ENCODE measurements at regions not wholly inside any gene's neighbourhood (a gene's known extent, or its start where the extent isn't known, plus 50 kb on each side); places are given as distances from the start of the nearest gene placed in this dataset.
"Not testable (repeated sequence)": the region's sequence is repeated elsewhere in the genome, so short reads cannot be mapped to it uniquely, and the experiment has no call there.

GRCh38 chr13:78067290-78067689 lies 148.7 kb upstream of the EDNRB start:
- Mint-ChIP-seq H3K27ac (no peak overlapping the region), H3K27me3 (no peaks in the 10 kb centered on the region), H3K9me3 (peaks cover 1% of the 10 kb centered on the region), H3K36me3 (ENCODE audit: low read depth) (no peaks in the 10 kb centered on the region), H3K4me1 (ENCODE audit: low read depth) (peaks cover 7% of the 10 kb centered on the region), H3K4me3 (no peak overlapping the region)
- intact Hi-C loops (cut with micrococcal nuclease) = loop anchor here (10.0 kb wide), 1 partner anchor 112 kb away; no protein-coding TSS in a partner anchor

DNA sequence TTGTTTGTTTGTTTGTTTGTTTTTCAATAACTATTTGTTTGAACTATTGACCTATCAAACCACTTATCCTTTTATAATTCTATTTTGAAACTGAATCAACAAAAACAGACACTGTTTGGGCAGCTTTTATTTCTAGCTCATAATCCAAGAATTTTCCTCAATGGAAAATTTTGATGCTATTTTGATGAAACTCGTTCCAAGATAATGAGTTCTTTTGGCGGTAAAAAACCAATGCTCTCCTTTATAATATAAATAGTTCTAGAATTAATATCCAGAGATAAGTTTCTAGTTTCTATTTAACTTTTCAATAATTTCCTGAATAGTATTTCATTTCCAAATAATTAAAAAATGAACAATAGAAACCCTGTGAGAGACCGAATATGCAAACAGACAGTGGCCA lies 146.5 kb upstream of the EDNRB start:
- Mint-ChIP-seq H3K4me3 (no peak overlapping the region), H3K9me3 (peaks cover 4% of the 10 kb centered on the region), H3K27ac (no peak overlapping the region), H3K4me1 (ENCODE audit: low read depth) (no peaks in the 10 kb centered on the region), H3K36me3 (ENCODE audit: low read depth) (no peaks in the 10 kb centered on the region), H3K27me3 (no peaks in the 10 kb centered on the region)
- intact Hi-C loops (cut with micrococcal nuclease) = loop anchor here (10.0 kb wide), 1 partner anchor 110 kb away; no protein-coding TSS in a partner anchor

DNA sequence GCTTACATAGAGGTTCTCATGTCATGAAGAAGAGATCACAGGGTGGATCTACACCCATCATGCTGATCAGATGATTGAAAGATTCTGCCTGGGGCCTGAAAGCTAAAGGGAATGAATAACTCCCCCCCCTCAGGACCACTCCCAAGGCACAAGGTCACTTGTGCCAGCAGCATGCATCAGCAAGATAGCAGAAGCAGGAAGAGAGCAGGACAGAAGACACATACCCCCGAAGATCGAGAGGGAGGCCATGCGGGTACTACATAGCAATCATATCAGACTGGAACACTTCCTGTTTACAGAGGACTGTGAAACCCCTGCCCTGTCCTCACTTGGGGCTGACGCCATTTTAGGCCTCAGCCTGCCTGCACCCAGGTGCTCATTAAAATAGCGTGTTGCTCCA lies 143.2 kb upstream of the EDNRB start:
- Mint-ChIP-seq H3K36me3 (ENCODE audit: low read depth) (no peaks in the 10 kb centered on the region), H3K4me1 (ENCODE audit: low read depth) (no peaks in the 10 kb centered on the region), H3K9me3 (peaks cover 29% of the 10 kb centered on the region), H3K27ac (no peak overlapping the region), H3K4me3 (no peak overlapping the region), H3K27me3 (no peaks in the 10 kb centered on the region)
- intact Hi-C loops (cut with micrococcal nuclease) = loop anchor here (10.0 kb wide), 1 partner anchor 107 kb away; no protein-coding TSS in a partner anchor

- no peaks in the 10 kb centered on the region for H3K27me3 Mint-ChIP-seq
- no peaks in the 10 kb centered on the region for H3K4me1 Mint-ChIP-seq (ENCODE audit: low read depth)
- H3K27ac Mint-ChIP-seq = no peak overlapping the region
- intact Hi-C loops (cut with micrococcal nuclease) = loop anchor here (10.0 kb wide), 1 partner anchor 106 kb away; no protein-coding TSS in a partner anchor
- no peak overlapping the region for H3K4me3 Mint-ChIP-seq
- no peaks in the 10 kb centered on the region for H3K36me3 Mint-ChIP-seq (ENCODE audit: low read depth)
- peaks cover 38% of the 10 kb centered on the region for H3K9me3 Mint-ChIP-seq
Observed at GRCh38 chr13:78060966-78061365, 142.3 kb upstream of the EDNRB start.

GRCh38 chr13:78056865-78057264 lies 138.2 kb upstream of the EDNRB start:
- H3K4me3 Mint-ChIP-seq; H3K27me3 Mint-ChIP-seq; H3K36me3 Mint-ChIP-seq (ENCODE audit: low read depth); intact Hi-C loops (cut with micrococcal nuclease); H3K27ac Mint-ChIP-seq; H3K4me1 Mint-ChIP-seq (ENCODE audit: low read depth): not testable (repeated sequence)
- peaks cover 40% of the 10 kb centered on the region for H3K9me3 Mint-ChIP-seq

- intact Hi-C loops (cut with micrococcal nuclease) = no loop called here
- Mint-ChIP-seq H3K4me3 (no peak overlapping the region), H3K27me3 (no peaks in the 10 kb centered on the region), H3K4me1 (ENCODE audit: low read depth) (no peaks in the 10 kb centered on the region), H3K36me3 (ENCODE audit: low read depth) (no peaks in the 10 kb centered on the region), H3K27ac (no peak overlapping the region), H3K9me3 (peaks cover 26% of the 10 kb centered on the region)
Observed at GRCh38 chr13:78054157-78054556, 135.5 kb upstream of the EDNRB start.

DNA sequence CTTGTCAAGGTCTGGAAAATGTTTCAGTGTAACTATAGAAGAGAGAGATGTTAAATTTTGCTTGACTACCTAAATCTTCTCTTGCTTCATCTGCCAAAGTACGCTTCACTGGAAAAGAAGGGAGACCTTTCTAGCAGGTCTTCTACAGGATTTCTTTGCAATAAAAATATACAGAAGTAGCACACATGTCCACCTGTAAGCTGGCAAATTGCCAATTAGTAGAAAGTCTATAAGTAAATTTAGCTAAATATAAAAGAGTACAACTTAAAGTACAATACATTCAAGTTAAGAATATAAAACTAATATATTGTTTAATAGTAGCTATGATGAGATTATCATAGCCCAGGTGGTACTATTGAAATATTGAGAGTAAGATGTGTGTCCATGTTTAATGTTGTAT lies 128.5 kb upstream of the EDNRB start:
- Mint-ChIP-seq H3K9me3 (no peaks in the 10 kb centered on the region), H3K27ac (no peak overlapping the region), H3K4me1 (ENCODE audit: low read depth) (peaks cover 6% of the 10 kb centered on the region), H3K27me3 (no peaks in the 10 kb centered on the region), H3K4me3 (no peak overlapping the region), H3K36me3 (ENCODE audit: low read depth) (no peaks in the 10 kb centered on the region)
- intact Hi-C loops (cut with micrococcal nuclease) = no loop called here

DNA sequence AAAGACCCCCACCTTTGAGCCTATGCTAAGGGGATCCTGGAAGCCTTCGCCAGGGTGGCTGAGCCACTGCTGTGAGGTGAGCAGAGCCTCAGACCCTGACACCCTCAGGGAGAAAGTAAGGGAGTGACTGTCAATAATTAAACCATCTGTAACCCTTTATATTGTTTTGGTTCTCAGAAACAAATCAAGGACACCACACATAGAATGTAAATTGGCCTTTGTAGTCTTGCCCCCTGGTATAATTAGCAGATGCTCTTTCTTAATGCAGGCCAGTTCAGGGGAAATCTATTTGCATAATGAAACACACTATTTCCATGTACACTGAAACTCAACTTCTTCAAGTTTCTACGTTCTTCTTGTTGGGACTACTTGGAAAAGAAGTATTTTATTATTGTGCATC lies 127.7 kb upstream of the EDNRB start:
- Mint-ChIP-seq H3K36me3 (ENCODE audit: low read depth) (no peaks in the 10 kb centered on the region), H3K27me3 (no peaks in the 10 kb centered on the region), H3K4me3 (no peak overlapping the region), H3K4me1 (ENCODE audit: low read depth) (peaks cover 6% of the 10 kb centered on the region), H3K9me3 (no peaks in the 10 kb centered on the region), H3K27ac (no peak overlapping the region)
- intact Hi-C loops (cut with micrococcal nuclease) = no loop called here

- no peaks in the 10 kb centered on the region for H3K27me3 Mint-ChIP-seq
- H3K36me3 Mint-ChIP-seq (ENCODE audit: low read depth) = no peaks in the 10 kb centered on the region
- H3K4me3 Mint-ChIP-seq = no peak overlapping the region
Observed at GRCh38 chr13:78045916-78046315, 127.3 kb upstream of the EDNRB start.

GRCh38 chr13:78041366-78041765 lies 122.7 kb upstream of the EDNRB start:
- H3K36me3 Mint-ChIP-seq (ENCODE audit: low read depth); H3K4me1 Mint-ChIP-seq (ENCODE audit: low read depth); H3K27ac Mint-ChIP-seq; H3K27me3 Mint-ChIP-seq; H3K4me3 Mint-ChIP-seq; H3K9me3 Mint-ChIP-seq; intact Hi-C loops (cut with micrococcal nuclease): not testable (repeated sequence)

More at GRCh38 chr13:78045916-78046315, 127.3 kb upstream of the EDNRB start:
- H3K4me1 Mint-ChIP-seq (ENCODE audit: low read depth) = peaks cover 6% of the 10 kb centered on the region
- intact Hi-C loops (cut with micrococcal nuclease) = no loop called here
- no peak overlapping the region for H3K27ac Mint-ChIP-seq
- no peaks in the 10 kb centered on the region for H3K9me3 Mint-ChIP-seq

- intact Hi-C loops (cut with micrococcal nuclease) = no loop called here
- Mint-ChIP-seq H3K27me3 (no peaks in the 10 kb centered on the region), H3K36me3 (ENCODE audit: low read depth) (no peaks in the 10 kb centered on the region)
Observed at GRCh38 chr13:78040205-78040830, 121.7 kb upstream of the EDNRB start.

GRCh38 chr13:78036841-78037240 lies 118.2 kb upstream of the EDNRB start:
- H3K36me3 Mint-ChIP-seq (ENCODE audit: low read depth) = no peaks in the 10 kb centered on the region
- H3K27ac Mint-ChIP-seq = no peak overlapping the region
- intact Hi-C loops (cut with micrococcal nuclease) = no loop called here
- no peaks in the 10 kb centered on the region for H3K9me3 Mint-ChIP-seq
- no peak overlapping the region for H3K4me3 Mint-ChIP-seq
- H3K27me3 Mint-ChIP-seq = no peaks in the 10 kb centered on the region
- peaks cover 6% of the 10 kb centered on the region for H3K4me1 Mint-ChIP-seq (ENCODE audit: low read depth)

More at GRCh38 chr13:78040205-78040830, 121.7 kb upstream of the EDNRB start:
- Mint-ChIP-seq H3K9me3 (no peaks in the 10 kb centered on the region), H3K27ac (no peak overlapping the region), H3K4me3 (no peak overlapping the region), H3K4me1 (ENCODE audit: low read depth) (peaks cover 4% of the 10 kb centered on the region)

DNA sequence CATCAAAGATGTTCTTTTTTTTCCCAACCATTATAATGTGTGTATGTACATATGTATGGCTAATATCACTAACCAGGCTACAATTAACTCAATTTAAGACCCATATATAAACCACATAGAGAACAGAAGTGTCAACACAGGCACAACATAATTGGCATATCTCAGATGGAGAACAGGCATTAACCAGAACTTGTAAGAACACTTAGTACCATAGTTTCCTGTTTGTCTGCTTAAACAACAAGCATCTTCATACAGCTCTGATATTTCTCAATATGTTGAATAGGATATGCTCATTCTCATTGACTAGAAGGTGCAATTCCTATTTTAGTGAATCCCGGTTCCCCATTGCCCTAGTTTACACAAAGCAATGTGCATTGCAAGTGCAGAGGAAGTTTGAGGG lies 116.9 kb upstream of the EDNRB start:
- H3K4me1 Mint-ChIP-seq (ENCODE audit: low read depth) = peaks cover 6% of the 10 kb centered on the region
- no peak overlapping the region for H3K27ac Mint-ChIP-seq
- intact Hi-C loops (cut with micrococcal nuclease) = no loop called here
- no peak overlapping the region for H3K4me3 Mint-ChIP-seq
- no peaks in the 10 kb centered on the region for H3K27me3 Mint-ChIP-seq
- no peaks in the 10 kb centered on the region for H3K9me3 Mint-ChIP-seq
- no peaks in the 10 kb centered on the region for H3K36me3 Mint-ChIP-seq (ENCODE audit: low read depth)

GRCh38 chr13:78033509-78033908 lies 114.9 kb upstream of the EDNRB start:
- H3K4me1 Mint-ChIP-seq (ENCODE audit: low read depth) = peaks cover 6% of the 10 kb centered on the region
- H3K36me3 Mint-ChIP-seq (ENCODE audit: low read depth) = no peaks in the 10 kb centered on the region
- peaks cover 8% of the 10 kb centered on the region for H3K9me3 Mint-ChIP-seq
- intact Hi-C loops (cut with micrococcal nuclease) = no loop called here
- no peak overlapping the region for H3K27ac Mint-ChIP-seq
- H3K27me3 Mint-ChIP-seq = no peaks in the 10 kb centered on the region
- H3K4me3 Mint-ChIP-seq = no peak overlapping the region

- Mint-ChIP-seq H3K9me3 (peaks cover 8% of the 10 kb centered on the region), H3K36me3 (ENCODE audit: low read depth) (no peaks in the 10 kb centered on the region), H3K4me3 (no peak overlapping the region), H3K27me3 (no peaks in the 10 kb centered on the region), H3K4me1 (ENCODE audit: low read depth) (peaks cover 6% of the 10 kb centered on the region), H3K27ac (no peak overlapping the region)
- intact Hi-C loops (cut with micrococcal nuclease) = no loop called here
Observed at GRCh38 chr13:78032132-78032531, 113.5 kb upstream of the EDNRB start.
